Transverse colon (tissue), 3 donors: ENCODE measurements at regions not wholly inside any gene's neighbourhood (a gene's known extent, or its start where the extent isn't known, plus 50 kb on each side); places are given as distances from the start of the nearest gene placed in this dataset.

ENCODE experiments used
- POLR2A ChIP-seq: fragments of 450-650 bp; IDR thresholded peaks from one replicate; pipeline ENCODE4 v1.6.1; 2016; ENCODE audit warnings: antibody characterized with exemption, mild to moderate bottlenecking, moderate library complexity
- TF ChIP-seq, protein P1 (sequence below), 5 experiments: fragments of 200-600 bp in 3 of 5; fragments of 450-650 bp in 2 of 5; sonication (generic) in 3 of 5; IDR thresholded peaks; 1 replicate in 2 of 5; 2 replicates in 3 of 5; pipeline ENCODE4 v1.5.1; 2016 to 2017; ENCODE audit warnings: antibody characterized with exemption in 5 of 5, inconsistent platforms in 3 of 5, mild to moderate bottlenecking in 2 of 5, moderate library complexity in 1 of 5

DNA sequence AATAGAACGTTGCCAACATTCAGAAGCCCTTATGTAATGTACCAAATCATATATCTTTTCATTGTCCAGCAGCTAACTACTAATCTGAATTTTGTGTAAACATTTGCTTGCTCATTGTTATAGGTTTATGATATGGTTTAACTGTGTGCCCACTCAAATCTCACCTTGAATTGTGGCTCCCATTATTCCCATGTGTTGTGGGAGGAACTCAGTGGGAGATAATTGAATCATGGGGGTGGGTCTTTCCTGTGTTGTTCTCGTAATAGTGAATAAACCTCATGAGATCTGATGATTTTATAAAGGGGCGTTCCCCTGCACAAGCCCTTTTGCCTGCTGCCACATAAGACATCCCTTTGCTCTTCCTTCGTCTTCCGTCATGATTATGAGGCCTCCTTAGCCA, 91.9 kb upstream of the CLVS2 start:
- TF ChIP-seq, protein P1, sequence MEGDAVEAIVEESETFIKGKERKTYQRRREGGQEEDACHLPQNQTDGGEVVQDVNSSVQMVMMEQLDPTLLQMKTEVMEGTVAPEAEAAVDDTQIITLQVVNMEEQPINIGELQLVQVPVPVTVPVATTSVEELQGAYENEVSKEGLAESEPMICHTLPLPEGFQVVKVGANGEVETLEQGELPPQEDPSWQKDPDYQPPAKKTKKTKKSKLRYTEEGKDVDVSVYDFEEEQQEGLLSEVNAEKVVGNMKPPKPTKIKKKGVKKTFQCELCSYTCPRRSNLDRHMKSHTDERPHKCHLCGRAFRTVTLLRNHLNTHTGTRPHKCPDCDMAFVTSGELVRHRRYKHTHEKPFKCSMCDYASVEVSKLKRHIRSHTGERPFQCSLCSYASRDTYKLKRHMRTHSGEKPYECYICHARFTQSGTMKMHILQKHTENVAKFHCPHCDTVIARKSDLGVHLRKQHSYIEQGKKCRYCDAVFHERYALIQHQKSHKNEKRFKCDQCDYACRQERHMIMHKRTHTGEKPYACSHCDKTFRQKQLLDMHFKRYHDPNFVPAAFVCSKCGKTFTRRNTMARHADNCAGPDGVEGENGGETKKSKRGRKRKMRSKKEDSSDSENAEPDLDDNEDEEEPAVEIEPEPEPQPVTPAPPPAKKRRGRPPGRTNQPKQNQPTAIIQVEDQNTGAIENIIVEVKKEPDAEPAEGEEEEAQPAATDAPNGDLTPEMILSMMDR (IDR thresholded peaks at IDR 0.05) = no peak
- no peak for TF ChIP-seq POLR2A
